HG02623 (cell line): ENCODE measurements at regions not wholly inside any gene's neighbourhood (a gene's known extent, or its start where the extent isn't known, plus 50 kb on each side); places are given as distances from the start of the nearest gene placed in this dataset.

Experiments
- ATAC-seq: cut with Tn5 transposase; IDR thresholded peaks from one replicate; pipeline ENCODE4 v1.9.1; 2021; ENCODE audit warnings: moderate library complexity; ENCODE audit not compliant: unreplicated experiment

DNA sequence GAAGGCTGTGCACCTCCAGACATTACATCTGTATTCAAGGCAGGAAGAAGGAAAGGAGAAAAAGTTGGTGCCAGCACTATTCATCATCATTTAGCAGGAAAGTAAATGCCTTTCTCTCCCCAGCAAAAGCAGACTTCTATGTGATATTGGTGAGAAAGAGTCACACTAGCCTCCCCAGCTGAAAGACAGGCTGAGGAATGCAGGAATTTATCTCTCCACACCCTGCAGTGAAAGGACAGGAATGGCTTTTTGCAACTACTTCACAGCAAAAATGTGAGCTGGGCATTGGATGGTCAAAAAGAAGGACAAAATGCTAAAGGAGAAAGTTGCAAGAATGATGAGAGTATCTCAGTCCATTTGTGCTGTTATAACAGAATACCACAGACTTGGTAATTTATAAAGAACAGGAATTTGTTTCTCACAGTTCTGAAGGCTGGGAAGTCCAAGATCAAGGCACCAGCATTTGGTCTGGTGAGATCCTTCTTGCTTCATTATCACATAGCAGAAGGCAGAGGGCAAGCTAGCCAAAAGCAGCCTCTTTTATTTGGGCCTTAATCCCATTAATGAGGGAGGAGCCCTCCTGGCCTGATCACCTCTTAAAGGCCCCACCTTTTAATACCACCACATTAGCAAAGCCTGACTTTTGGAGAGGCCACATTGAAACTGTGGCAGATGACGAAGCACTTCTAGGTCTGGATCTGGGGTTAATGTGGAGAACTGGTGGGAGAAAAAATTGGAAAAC lies 388.1 kb upstream of the SLC14A2 start:
- ATAC-seq, result no peak

DNA sequence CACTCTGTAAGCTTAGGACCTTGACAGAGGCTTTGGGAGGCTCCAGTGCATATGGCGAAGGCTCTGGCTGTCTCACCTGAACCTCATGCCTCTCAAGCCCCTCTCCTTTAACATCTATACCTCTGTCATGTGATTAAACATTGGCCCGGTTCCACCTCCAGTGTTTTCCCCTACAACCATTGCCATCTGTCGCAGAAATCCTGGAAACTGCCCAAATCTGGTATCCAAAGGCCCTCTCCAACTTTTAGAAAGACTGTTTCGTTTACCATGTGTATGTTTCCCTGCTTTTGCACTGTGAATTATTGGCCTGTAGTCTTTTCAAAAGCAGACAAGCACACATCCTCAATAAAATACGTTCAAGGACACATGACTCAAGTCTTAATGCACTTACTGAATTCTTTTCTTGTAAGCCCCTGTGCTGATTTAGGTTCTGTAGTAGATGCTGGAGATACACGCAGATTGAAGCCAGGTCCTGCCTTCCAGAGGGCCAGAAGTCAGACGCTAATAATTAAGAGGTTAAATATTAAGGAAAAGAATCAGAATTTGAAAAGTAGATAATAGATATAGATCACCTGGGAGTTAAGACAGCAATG lies 386.4 kb upstream of the SLC14A2 start:
- ATAC-seq, result no peak

DNA sequence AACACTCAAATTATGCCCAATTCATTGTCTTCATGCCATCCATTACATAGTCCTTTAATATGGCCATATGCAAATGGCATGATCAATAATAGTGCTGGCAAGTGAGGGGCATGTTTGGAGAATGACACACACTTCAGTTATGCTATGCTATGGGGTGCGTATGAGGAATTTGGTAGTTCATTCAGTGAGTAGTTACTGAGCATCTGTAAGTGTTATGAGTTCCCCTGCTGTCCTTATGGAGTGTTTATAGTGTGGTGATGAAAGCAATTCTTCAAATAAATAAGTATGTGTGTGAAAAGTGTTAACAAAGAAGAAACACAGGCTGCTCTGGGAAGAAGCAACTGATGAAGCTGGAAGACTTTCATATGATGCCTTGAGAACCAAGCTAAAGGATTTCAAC lies 383.7 kb upstream of the SLC14A2 start:
- ATAC-seq, result no peak

DNA sequence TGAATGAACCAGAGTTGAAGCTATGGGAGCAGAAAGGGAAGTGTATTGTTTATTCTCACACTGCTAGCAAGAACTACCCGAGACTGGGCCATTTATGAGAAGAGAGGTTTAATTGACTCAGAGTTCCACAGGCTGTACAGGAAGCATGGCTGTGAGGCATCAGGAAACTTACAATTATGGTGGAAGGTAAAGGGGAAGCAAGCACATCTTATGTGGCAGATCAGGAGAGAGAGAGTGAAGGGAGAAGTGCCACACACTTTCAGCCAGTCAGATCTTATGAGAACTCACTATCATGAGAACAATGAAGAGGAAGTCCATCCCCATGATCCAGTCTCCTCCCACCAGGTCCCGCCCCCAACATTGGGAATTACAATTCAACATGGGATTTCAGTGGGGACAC lies 383.2 kb upstream of the SLC14A2 start:
- ATAC-seq, result no peak

DNA sequence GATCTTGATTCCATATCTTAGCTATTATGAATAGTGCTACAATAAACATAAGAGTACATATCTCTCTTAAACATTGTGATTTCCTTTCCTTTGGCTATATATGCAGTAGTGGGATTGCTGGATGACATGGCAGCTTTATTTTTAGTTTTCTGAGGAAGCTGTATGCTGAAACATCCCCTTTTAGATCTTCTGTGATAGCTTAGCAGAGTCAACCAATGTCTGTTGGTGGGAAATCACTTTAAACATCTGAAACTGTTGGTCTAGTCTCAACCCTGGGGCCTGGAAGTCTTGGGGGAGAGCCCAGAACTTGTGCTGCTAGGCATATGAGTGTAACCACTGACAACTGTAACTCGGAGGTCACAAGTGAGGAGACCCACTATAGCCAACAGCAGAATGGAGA lies 378.6 kb upstream of the SLC14A2 start:
- ATAC-seq, result no peak

DNA sequence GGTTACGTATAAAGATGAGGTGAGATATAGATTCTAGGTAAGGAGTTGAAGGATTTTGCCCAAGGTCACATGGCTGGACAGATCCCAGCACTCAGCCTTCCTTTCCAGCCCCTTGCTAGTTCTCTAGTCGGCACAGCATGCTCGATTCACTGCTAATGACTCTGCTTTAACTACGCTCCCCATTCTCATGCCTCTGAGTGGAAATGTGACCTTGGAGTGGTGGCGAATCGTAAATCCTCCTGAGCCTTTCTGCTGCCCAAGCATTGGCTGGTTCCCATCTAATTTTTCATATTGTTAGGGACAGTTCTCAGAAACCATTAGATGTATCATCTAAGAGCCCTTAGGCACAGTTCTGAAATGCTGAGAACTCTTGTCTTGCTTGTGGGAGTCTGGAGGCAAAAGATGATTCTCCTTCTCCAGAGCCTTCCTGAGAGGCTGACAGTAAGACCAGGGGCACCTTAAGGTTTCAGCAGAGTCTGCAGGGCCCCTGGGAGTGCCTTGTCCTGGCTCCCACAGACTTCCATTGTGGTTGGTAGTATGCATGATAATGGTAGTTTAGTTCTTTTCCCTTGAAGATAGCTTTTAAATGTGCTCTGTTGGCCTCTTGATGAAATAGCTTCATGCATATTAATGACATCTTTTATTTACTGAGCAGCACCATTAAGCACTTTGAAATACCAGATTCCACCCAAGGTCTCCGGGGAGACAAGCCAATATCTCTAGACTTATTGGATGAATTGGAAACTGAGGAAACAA lies 377.8 kb upstream of the SLC14A2 start:
- ATAC-seq, result no peak

DNA sequence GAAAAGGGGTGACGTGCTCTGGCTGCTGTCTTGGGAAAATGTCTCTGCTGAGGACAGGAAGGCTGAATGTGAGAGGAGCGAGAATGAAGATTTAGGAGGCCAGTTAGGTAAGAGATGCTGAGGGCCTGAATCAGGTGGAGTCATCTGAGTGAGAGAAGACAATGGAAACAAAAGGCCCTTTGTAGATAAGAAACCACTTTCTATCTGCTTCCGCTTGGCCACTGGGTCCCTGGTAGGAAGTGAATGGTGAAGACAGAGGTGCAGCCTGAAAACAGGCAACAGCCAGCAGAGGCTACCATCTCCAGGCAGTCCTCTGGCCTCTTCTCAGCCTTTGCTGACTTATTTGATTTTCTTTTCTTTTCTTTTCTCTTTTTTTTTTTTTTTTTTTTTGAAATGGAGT lies 374.0 kb upstream of the SLC14A2 start:
- no peak for ATAC-seq

DNA sequence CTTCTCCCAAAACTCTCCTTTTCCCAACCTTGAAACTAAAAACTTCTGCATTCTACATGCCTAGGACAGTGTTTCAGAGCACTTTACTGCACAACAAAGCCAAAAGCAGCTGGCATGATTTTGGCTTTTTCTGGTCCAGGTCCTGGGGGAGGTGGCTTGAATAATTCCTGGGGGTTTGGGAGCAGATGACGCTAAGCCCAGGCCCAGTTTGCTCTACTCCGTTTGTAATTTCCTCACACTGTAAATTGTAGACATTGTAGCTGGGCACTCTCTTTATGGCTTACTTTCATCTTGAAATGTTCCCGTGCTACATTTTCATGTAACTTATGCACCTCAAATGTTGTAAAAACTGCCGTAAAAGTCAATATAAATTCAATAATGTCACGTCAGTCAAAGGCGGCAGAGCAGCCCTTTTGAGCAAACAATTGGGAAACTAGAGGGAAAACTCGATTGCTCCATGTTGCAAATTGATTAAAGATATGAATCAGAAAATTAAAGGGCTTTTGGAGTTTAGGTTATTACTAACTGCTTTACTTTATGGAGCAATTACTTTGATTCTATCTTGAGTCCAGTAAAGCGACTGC lies 373.2 kb upstream of the SLC14A2 start:
- ATAC-seq, result no peak

DNA sequence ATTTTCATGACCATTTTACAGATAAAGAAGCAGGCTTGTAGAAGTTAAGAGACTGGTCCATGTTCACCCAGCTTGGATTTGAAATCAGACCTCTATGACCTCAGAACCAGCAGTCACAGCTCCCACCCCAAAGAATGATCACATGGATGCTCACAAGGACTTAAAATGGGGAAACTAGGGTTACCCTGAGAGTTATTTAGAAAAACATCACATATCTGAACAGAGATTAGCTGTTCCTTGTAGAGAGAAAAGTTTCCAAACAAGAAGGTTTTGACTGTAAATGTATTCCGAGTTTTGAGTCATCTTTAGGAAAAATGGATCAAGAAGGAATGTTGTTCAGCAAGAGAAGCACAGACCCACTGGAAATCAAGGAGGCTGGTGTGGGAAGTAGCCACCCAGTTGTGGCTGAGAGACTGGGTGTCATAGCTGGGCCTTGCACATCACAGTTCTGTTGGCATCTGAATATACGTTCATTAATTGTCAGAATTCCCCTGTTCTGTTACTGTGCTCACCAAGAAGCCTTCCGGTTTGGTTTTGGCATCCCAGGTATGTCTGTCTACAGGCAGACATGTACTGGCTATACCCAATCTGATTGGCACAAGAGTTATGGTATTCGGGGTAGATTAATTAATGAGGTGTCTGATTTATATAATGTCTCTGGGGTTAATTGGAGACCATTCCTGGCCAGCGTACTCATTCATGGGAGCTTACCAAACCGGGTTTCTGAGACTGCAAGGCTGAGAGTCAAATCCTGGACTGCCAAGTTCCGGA lies 371.8 kb upstream of the SLC14A2 start:
- ATAC-seq, result no peak

DNA sequence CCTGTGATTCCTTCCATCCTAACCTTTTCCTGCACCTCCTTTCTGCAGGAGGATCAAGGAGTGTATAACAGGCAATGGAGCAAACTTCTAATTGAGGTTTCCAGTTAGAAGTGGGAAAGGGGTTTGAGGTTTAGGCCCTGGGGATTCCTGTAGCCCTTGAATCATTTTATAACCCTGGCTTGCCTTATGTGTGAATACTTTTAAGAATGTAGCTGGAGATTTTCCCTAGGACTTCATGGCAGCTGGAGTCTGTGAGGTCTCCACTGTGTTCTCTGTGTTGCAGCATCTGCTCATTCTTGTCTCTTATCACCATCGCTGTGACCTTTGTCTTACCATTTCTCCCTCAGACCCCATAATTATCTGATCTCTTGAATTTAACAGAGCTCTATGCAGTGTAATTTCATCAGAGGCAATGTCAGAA lies 370.2 kb upstream of the SLC14A2 start:
- no peak for ATAC-seq

DNA sequence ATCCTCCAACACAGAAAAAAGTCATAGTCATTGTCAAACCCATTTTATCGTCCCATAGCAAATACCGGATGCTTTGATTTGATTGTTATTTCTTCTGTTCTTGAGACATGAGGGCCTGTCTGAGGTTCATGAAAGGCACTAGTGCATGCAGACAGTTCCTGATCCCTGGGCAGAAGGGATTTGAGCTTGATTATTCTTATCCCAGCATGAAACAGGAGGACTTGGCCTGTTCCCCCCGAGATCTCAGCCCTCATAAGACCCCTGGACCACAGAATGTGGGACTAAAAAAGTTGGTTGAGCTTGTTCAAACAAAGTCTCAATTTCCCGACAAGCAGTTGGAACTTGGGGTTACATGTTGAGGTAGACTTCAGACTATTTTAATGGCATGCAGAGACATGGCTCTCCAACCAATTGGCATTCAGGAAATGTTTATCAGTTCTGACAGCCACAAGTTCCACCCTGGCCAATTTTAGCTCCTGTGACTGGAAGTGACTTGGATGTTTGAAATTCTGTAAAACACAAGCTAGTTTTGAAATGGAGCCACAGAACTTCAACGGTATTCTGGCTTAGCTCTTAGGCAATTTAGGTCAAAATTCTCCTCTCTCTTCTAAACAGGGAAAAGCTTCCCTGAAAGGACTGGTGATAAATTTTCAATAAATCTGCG lies 366.9 kb upstream of the SLC14A2 start:
- ATAC-seq, result no peak

DNA sequence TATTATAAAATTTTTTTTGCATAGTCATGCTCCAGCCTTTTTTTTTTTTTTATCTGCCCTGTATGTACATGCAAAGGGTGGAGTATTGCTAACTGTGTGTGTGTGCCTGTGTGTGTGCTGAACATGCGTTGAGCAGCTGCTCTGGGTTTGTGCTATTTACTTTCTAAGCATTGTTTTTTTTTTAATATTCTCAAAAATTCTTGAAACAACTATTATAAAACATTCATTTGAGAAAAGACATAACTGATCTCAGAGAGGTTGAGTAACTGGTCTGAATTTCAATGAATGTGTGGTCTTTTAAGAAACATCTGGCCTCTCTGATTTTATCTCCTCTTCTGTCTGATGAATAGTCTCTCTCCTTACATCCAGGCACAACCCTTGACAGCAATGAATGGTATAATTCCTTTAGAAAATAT lies 366.0 kb upstream of the SLC14A2 start:
- no peak for ATAC-seq

DNA sequence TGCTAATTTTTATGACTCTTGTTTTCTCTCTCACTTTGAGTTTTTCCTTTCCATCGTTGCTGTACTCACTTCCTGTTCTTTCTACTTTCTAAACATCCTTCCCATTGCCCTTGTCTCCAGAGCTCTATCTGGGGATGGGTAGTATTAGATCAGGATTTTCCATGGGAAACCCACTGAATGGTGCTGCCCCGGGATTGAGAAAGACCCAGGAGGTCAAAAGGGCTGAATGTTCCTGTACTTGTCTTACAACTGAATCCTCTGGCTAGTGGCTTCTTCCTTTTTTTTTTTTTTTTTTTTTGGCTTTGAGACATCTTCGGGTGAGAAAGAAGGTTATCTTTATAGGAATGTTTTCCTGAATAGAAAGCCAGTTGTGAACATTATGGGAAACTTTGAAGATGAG lies 364.8 kb upstream of the SLC14A2 start:
- ATAC-seq, result no peak

DNA sequence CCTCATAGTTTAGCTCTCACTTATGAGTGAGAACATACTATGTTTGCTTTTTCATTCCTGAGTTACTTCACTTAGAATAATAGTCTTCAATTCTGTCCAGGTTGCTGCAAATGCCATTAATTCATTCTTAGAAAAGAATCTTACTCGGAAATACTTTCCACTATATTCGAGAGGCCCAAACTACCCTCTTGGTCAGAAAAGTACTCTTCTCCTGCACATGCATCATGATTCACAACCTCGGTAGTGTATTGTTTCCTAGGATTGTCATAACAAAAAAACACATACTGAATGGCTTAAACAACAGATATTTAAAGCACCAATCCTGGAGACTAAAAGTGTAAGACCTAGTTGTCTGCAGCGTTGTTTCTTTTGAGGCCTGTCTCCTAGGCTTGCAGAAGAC lies 364.0 kb upstream of the SLC14A2 start:
- ATAC-seq, result no peak

DNA sequence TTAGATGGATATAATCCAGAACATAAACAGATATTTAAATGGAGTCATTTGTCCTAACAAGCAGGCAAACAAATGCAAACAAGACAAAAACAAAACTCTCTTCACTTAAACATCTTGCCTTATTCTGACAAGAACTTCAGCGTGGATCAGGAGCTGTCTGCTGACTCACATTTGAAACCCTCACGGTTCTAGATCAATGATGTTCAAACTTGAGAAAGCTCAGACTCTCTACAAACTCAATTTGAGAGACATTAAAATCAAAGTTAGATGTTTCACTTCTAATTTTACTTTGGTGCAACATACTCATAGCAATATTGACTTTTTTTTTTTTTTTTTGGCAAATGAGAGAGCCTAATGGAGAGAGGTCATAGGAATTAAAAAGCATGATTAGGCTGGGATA lies 362.8 kb upstream of the SLC14A2 start:
- no peak for ATAC-seq

DNA sequence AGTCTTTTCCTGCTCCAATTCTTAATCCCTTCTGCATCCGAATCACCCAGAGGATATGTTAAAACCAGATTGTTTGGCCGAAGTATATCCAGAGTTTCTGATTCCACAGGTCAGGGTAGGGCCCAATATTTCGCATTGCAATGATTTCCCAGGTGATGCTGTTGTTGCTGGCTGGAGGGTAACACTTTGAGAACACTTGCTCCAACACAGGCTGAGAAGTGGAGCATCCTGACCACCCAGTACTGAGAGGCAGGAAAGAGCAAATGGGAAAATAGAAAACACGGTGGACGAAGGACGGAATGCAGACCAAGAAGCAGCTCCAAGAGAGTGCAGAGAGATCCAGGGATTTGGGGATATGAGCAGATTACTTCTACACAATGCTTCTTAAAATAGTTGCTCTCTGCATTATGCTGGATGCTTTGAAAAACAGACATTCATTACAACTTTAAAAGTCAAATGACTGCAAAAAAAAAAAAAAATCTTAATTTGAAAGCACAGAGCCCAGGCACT lies 362.2 kb upstream of the SLC14A2 start:
- no peak for ATAC-seq

DNA sequence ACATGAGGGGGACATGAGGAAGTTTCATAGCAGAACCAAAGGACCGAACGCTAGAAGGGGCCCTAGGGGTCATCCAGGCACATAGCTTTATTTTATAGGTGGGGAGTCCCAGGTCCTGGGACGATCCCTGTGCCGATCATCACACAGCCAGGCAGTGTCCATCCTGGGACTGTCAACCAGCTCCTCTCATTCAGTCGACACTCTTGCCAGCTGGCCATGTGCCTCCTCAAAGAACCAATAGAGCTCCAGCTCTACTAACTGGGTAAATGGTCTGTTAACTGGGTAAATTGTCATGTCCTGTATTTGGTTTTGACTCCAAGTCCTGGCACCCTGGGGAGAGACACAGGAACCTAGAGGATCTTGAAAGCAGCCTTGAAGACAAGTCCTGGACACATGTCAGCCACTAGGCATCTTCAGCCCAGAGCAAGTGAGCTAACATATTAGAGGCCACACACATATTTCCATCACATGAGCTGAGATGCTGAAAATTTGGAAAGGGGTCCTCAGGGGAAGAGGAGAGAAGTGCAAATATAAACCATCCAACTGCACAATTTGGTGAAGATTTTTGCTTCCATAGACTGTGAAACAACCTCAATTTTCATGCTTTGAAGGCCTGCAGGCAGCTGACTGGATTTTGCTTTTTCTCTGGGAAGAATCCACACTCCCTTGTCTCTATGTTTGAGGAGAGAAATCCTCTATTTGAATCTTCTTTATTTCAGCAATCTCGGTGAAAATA lies 361.1 kb upstream of the SLC14A2 start:
- no peak for ATAC-seq

DNA sequence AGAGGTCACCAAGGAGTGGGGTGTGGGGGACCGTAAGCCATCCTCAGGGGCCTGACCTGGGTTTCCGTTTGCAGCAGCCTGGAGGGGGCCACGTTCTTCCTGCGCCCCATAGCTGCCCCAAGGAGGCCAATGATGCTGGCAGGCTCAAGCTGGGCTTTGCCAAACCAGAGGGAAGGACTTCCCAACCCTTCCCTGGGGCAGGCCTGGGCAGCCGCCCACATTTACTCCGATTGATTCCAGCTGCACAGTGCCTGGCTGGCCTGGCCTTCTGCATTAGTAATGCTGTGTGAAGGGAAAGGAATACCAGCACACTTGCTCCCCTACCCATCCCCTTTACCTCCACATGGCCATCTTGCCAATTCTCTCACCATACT lies 360.6 kb upstream of the SLC14A2 start:
- no peak for ATAC-seq

DNA sequence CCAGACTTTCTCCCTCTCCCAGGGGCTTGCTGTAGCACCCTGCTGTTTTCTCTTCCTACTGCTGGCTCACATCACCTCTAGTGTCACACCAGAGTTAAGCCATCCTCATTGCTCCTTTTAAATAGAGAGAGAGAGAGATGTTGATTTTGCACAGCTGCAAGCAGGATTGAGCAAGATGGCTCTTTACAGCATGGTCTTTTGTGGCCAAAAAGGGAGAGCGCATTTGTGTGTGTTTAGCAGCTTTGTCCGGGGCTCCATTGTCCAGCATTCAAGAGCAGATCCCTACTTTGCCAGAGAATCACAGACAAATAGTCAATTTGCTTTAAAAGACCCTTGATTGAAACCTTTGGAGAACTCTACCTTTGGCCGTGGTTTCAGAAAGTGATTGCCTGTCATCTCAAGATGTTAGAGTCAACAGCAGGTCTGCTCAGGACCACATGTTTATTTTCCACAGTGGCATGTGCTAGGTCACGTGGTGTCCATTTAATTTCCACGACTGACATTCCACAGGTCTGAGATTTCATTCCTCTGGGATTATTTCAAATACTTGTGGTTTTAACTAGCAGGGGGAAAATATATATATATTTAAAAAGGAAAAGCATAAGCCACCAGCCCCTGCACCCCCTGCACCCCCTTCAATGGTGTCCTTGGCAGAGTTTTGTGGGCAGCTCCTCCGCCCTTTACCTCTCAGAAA lies 359.9 kb upstream of the SLC14A2 start:
- no peak for ATAC-seq
